HG02938 (cell line): ENCODE measurements at regions not wholly inside any gene's neighbourhood (a gene's known extent, or its start where the extent isn't known, plus 50 kb on each side); places are given as distances from the start of the nearest gene placed in this dataset.
"Not testable (repeated sequence)": the region's sequence is repeated elsewhere in the genome, so short reads cannot be mapped to it uniquely, and the experiment has no call there.

ENCODE experiments used
- ATAC-seq: cut with Tn5 transposase; IDR thresholded peaks from one replicate; pipeline ENCODE4 v1.9.1; 2021; ENCODE audit warnings: mild to moderate bottlenecking, moderate library complexity; ENCODE audit not compliant: unreplicated experiment

DNA sequence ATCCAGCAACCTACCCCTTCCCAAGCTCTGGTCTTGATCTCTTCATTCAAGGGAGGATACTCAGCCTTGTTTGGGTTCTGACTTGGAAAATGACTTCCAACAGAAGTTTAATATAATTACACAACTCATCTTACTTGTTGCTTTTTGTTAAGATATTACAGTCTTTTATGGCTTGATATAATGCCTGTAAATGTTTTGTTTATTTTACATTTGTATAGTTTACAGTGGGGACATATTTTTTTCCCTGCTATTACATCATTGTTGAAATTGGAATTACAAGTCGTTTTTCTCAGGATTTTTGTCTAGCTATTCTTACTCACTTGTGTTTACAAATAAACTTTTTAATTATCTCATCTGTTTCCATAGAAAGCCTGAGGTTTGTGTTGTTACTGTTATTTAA lies 436.0 kb downstream of the CNTNAP4 start:
- no peak for ATAC-seq

DNA sequence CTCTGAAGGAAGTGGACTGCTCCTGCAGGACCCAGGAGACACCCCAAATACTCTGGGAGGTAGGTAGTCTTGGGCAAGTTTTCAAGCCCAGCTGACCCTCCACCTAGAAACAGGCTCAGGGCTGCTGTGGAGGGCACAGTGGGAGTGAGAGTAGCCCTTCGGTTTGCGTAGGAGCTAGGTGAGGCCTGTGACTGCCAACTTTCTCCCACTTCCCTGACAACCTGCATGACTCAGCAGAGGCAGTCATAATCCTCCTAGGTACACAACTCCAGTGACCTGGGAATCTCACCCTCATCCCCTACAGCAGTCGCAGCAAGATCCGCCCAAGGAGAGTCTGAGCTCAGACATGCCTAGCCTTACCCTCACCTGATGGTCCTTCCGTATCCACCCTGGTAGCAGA lies 439.1 kb downstream of the CNTNAP4 start:
- not testable (repeated sequence) for ATAC-seq

DNA sequence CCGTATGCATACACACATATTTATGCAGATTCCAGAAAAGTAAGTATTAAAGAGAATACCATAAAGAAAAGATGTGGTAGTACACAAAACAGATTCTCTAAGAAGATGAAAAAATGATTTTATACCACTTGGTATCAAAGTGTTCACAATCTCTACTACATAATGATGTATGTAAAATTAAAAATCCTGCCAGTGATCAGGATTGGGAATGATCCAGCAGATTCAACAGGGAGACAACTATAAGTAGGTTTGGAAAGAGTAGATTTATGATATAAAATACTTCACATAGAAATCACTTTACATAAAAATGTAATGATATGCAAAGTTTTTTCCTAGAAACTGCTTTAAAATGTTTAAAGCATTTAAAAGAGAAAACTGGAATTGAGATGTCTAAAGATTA lies 447.0 kb downstream of the CNTNAP4 start:
- ATAC-seq = no peak

DNA sequence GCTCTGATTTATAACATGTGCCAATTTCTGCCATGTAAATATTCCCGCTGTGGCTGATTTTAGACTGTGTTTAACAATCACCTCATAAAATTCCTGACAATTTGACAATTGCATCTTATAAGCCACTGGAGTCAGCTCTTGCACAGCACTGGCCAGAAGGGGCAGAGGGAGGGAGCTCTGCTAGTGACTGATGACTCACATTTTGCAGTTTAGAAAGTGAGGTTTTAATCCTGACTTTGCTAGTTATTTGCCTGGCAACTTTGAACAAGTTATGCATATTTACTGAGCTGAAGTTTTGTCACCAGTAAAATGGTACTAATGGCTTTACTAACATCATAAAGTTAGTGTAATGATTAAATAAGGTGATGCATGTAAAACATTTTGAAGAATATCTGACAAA lies 452.3 kb downstream of the CNTNAP4 start:
- ATAC-seq = no peak

DNA sequence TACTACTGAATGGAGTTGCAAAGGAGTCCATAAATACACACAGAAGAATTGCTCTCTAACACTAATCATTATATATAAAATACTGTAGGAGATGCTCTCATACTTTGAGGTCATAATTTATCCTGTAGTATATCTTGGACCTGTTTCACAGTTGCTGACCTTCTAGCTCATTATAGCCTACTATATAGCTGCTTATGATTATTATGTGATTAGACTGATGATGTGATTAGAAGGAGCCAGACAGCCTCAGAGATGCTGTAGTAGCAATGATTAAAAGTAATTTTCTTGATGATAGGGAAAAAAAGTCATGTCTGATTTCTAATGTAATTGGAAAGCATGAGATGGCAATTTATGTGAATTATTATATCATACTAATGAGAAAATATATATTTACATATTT lies 455.7 kb downstream of the CNTNAP4 start:
- ATAC-seq = no peak

DNA sequence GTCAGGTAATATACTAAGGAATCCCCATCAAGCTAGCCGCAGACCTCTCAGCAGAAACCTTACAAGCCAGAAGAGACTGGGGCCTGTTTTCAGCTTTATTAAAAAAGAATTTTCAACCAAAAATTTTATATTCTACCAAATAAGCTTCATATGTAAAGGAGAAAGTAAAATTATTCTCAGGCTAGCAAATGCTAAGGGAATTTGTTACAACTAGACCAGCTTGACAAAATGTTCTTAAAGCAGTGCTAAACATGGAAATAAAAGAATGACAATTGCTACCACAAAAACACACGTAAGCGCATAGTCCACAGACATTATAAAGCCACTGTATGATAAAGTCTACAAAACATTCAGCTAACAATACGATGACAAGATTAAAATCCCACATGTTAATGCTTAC lies 449.4 kb upstream of the MON1B start:
- ATAC-seq = no peak

DNA sequence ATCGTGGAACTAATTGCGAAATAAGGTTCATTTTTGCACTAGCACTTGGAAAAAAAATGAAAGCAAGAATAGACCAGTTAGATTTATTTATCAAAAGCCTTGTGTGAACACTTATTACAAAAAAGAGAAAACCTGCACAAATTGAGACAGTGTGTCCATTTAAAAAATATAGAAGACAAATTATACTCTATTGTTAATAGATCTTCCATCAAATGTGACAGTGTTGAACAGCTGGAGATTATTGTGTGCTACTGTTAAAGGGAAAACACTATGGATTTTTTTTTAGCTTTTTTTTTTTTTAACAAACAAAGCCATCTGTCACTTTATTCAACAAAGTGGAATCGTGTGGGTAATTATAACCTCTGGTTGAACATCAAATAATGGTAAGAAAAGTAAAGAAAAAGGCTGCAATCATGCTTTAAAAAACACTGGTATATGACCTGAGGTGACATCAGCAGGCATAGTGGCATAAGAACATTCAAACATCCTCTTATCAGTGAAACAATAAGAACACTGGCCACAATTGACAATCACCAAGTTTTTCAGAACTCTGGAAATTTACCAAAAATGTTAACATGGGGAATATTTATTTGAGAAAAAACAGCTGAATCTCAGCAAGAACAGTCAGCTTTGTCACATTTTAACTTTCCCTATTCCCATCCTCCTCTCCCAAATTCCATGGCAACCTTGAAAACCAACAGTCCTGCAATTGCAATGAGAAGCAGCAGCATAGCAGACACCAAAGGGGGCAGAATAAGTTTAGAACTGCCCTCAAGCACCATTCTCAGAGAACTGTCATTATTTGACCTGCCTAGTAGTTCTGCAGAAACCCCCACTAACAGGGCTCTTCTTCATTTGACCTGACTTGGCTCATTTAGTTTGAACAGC lies 442.3 kb upstream of the MON1B start:
- no peak for ATAC-seq

DNA sequence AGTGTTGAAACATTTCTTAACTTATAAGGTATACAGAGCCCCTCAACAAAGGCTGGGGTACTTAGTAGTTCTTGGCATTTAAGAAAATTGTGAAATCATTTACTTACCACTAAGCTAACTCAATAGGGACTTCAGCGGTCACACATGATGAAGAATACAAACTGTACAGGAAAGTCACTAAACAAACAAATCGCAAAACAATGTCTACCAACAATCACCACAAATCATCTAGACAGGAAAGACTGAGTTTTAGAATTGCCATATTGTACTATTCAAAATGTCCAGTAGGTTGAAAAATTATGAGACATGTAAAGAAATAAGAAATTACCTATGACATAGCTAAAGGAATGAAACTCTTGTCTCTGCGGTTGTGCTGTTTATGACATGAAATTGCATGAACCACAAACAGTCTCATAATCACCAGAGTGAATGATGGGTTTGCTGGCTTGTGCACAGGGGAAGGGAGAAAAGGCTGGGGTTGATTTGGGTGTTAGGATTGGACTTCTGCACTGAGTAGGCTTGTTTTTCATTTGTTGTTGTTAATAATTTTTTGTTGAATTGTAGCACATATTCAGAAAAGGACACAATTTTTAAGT lies 441.1 kb upstream of the MON1B start:
- ATAC-seq = no peak

DNA sequence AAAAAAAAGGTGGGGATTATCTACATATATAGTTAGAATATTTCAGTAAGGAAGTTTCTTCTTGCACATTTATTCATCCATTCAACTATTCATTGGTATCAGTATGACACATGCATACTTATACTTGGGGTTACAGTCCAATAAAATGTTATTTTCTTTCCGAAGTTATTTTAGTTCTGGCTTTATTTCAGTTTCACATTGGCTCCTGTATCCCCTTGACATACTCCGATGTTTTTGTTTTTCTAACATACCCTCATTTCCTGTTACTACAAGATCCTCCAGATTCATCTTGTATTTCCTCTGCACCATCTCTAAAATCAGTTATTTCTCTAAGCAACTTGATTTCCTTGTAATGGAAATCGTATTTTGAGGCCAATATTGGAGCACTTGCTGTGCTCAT lies 435.5 kb upstream of the MON1B start:
- no peak for ATAC-seq

DNA sequence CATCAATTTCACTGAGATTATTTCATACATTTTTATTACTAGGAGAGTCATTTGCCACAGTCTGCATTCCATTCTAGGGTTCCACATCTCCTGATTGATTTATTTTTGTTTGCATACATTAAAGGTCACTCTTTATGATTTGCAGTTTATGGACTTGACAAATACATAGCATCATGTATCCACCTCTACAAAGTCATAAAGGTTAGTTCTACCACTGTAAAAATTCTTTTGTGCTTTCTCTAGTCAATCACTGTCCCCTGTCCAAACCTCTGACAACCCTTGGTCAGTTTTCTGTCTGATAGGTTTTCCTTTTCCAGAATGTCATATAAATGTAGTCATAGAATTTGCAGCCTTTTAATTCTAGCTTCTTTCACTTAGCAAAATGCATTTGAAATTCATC lies 434.6 kb upstream of the MON1B start:
- no peak for ATAC-seq

DNA sequence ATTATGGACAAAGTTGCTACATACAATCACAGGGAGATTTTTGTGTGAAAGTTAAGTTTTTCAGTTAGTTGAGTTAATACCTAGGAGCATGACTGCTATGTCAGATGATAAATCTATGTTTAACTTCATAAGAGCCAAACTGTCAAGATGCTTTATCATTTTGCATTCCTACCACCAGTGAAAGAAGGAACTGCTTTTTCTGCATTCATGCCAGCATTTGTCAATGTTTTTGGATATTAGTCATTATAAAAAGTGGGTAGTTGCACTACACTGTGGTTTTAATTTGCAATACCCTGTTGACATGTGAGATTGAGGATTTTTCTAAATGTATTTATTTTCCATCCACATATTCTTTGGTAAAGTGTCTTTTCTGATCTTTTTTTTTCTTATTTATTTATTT lies 434.0 kb upstream of the MON1B start:
- ATAC-seq = no peak

DNA sequence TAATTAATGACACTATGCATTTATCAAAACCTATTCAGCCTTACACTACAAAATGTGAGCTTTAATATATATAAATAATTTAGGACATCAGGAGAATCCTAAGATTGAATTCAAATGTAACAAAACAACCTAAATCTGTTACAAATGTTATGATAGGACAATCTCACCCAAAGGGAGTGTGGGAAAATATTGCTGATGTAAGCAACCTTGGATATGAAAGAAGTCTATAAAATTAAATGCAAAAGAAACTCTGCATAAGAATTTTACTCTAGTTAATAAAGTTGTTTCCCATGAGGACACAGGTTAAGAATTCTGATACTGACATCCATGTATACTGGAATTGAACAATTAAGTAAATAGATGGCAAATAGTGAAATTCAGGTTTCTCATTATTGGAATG lies 424.5 kb upstream of the MON1B start:
- ATAC-seq = no peak

DNA sequence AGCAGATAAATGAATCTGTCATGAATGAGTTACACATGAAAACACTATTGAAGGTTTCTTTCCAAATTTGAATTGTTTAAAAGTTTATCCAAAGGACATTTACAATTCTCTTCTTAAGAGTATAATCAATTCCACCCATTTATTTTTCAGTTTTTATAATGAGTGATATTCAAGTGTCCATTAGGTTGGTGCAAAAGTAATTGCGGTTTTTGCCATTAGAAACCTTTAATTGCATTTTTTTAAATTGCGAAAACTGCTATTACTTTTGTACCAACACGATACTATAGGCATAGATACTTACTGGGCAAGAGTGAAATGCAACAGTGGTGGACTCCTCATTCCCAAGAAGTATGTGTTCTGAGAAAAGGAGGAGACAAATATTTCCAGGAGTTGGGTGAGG lies 422.7 kb upstream of the MON1B start:
- no peak for ATAC-seq

DNA sequence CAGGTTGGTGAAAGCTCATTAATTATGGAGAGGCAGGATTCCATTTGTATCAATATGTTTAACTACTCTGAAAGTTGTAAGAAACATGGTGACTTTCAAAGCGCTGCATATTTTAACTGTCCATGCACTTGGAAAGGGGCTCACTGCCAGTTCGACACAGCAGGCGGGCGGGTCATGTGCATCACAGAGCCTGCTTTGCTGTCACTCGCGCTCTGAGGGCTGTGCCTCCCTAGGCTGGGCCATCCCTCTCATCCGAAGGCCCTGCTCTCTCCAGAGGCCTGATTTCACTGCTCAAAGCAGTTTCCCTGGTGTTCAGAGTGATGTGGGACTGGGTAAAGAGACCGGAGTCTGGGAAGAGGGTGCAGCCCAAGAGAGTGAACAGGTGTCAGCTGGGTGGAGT lies 422.0 kb upstream of the MON1B start:
- no peak for ATAC-seq

DNA sequence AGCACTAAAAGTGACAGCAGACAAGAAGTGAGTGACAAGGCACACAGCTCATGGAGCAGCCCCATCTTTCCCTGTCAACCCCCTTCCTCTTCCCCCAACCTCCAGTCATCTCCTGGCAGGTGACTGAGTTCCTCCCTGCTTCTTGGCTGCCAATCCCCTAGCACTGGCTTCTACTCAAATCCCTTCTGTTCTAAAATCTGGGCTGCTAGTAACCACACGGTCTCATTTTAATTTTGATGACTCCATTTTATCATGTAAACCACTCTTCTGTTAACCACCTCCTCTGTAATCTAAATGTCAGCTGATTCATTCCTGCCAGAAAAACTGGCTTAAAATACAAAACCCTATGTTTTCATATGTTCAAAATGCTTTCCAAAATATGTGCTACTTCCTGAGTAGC lies 419.8 kb upstream of the MON1B start:
- ATAC-seq = no peak

DNA sequence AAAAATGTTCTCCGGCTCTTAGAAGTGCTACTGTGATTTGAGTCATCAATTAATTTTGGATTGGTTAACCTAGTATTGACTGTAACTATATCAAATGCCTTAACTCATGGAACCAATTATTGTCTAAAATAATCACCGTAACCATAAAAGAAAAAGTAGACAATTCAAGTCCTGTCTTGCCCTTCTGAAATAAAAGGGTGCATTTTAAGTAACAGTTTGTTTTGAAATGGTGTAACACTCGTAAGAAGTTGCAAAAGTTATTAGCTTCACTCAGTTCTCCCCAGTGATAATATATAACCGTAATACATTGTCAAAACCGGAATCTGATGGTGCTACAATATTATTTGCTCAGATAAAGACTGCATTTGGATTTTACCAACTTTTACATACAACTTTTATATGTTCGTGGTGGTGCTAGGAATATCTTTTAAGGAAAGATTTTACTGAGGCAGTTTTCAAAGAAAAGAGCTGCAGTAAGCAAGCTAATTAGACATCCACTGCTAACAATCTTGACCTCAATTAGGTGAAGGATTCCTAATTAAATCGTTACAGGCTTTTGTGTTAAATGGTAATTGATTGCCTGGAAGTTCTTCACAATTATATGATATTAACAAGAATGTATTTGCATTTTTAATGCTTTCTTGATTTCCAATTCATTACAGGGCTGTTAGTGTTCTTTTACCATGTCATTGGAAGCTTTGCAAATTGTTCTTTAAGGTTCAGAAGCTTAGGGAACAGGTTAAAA lies 413.1 kb upstream of the MON1B start:
- no peak for ATAC-seq

DNA sequence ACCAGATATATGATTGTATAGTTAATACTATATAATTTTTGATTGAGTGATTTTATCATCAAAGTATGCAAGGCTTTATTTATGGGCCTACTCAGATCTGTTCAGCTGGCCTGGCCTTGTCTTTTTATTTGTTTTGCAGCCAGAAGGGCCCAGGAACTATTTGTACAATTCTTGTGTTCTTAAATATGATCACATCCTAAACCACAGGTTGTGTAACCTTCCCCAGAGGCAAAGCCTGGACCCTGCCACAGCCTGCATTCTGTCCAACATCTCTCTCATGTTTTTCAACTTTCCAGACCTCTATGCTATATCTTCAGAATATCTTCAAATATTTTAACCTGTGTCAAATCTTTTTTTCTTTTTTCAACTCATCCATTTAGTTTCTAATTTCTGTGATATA lies 410.4 kb upstream of the MON1B start:
- no peak for ATAC-seq

DNA sequence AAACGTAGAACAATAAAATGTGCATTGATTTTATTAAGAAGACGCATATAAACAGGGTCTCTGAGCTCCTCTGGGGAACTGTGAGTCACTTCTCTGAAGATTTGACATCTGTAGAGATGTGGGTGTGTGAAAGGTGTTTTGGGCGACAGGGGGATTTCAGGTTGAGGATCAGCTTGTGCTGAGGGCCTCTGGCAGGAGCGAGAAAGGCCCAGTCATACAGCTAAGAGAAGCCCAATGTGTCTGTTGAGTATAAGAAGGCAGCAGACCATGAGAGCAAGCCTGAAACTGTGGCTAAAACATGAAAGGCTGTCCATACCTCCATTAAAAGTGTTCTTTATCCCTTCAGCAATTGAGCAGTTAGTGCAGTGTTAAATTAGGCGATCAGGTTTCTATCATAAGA lies 406.5 kb upstream of the MON1B start:
- peak; percentile 78 for ATAC-seq

DNA sequence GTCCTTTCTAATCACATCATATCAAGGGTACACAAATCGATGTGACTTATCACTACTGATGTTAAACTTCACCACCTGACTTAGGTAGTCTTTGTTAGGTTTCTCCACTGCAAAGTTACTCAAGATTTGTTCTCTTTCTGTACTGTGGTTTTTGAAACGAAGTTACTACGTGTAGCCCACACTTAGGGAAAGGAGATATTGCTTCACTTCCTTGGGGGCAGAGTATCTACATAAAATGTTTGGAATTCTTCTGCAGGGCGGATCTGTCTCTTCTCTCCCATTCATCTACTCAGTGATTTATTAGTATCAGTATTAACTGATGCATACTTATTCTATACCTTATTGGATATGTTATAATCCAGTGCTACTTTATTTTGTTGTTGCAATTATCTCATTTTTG lies 403.6 kb upstream of the MON1B start:
- ATAC-seq = no peak

DNA sequence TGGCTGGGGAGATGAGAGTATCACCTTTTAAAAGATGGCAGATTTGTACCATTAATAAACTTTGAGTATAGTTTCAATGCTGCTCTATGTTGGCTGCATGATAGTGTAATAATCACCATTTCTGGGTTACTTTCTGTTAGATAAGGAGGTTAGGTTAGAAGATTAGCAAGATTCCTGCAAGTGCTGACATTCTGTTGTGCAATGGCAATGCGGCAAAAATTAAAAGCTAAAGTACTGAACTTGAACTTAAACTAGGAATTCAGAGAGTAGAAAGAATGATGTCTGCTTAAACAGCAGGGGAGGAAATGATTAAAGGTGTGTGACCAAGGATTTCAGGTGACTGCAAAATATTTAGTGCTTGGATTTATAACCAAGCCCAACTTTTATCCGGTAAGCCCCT lies 399.8 kb upstream of the MON1B start:
- ATAC-seq = no peak

DNA sequence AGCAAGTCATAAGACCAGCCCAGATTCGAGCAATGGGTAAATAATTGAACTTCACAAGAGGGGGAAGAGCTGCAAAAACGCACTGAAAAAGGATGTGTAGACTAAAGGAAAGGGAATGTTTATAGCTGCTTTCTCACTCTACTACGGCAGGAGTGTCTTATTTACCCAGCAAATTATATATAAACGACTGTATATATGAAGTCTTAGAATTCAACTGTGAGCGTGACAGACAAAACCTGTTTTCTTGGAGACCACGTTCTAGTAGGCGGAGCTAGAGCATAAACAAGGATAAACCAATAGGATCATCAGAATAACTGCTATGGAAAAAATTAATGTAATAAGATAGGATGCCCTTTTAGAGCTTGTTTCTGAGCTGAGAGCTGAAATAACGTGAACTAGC lies 394.6 kb upstream of the MON1B start:
- no peak for ATAC-seq

DNA sequence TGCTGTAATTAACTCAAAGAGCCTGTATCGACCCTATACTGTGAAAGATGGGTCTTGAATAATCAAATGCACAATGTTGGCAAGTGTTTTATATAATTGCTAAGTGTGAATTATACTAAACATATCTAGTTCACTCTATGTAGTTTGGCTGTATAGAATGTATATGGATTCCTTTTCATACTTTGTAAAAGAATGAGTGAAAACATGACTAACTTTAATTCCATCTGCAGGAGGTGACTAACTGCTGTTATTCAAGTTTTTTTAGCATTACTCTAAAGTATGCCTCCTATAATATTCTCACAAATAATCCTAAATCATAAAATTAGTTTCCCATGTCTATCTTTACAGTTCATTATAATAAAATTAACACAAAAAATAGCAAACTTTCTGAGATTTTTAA lies 394.0 kb upstream of the MON1B start:
- ATAC-seq = no peak
